Loucy (cell line): ENCODE measurements at regions not wholly inside any gene's neighbourhood (a gene's known extent, or its start where the extent isn't known, plus 50 kb on each side); places are given as distances from the start of the nearest gene placed in this dataset.

Source experiments
- H2AFZ ChIP-seq: fragments of 200-600 bp; sonication (generic); 2 replicates; pipeline ENCODE4 v1.6.0; 2016; ENCODE audit warnings: antibody characterized with exemption, mild to moderate bottlenecking, low read length, moderate library complexity
- H3F3A ChIP-seq: fragments of 200-600 bp; 2 replicates; pipeline ENCODE4 v1.6.0; 2016; ENCODE audit warnings: antibody characterized with exemption, low read depth, mild to moderate bottlenecking
- H3K27me3 ChIP-seq: fragments of 200-600 bp; sonication (generic); 2 replicates; pipeline ENCODE4 v1.6.1; 2014; ENCODE audit warnings: low read length, mild to moderate bottlenecking; ENCODE audit not compliant: insufficient read depth, poor library complexity, severe bottlenecking
- H3K36me3 ChIP-seq: fragments of 200-600 bp; sonication (generic); 2 replicates; pipeline ENCODE4 v1.6.1; 2016; ENCODE audit warnings: low read length; ENCODE audit not compliant: insufficient read depth
- H3K4me1 ChIP-seq: fragments of 200-600 bp; sonication (generic); 2 replicates; pipeline ENCODE4 v1.5.1; 2014; ENCODE audit warnings: low read length, mild to moderate bottlenecking; ENCODE audit not compliant: insufficient read depth, poor library complexity, severe bottlenecking
- H3K4me2 ChIP-seq: fragments of 200-600 bp; sonication (generic); 2 replicates; pipeline ENCODE4 v1.6.0; 2014; ENCODE audit warnings: antibody characterized with exemption, low read length, low read depth, mild to moderate bottlenecking; ENCODE audit not compliant: poor library complexity, severe bottlenecking
- H3K4me3 ChIP-seq: fragments of 200-600 bp; sonication (generic); 2 replicates; pipeline ENCODE4 v1.5.1; 2014; ENCODE audit warnings: low read length, mild to moderate bottlenecking, mixed read lengths; ENCODE audit not compliant: poor library complexity, severe bottlenecking
- H3K79me2 ChIP-seq: fragments of 200-600 bp; sonication (generic); 2 replicates; pipeline ENCODE4 v1.6.1; 2014; ENCODE audit warnings: low read length; ENCODE audit not compliant: insufficient read depth
- H3K9ac ChIP-seq: fragments of 200-600 bp; sonication (generic); 2 replicates; pipeline ENCODE4 v1.6.0; 2014; ENCODE audit warnings: mild to moderate bottlenecking, low read depth, low read length, moderate library complexity; ENCODE audit not compliant: poor library complexity, severe bottlenecking
- H3K9me2 ChIP-seq: fragments of 200-600 bp; sonication (generic); replicated peaks from 2 replicates; pipeline ENCODE4 v1.6.1; 2016; ENCODE audit warnings: low read depth, low read length, mixed read lengths
- H3K9me3 ChIP-seq: fragments of 200-600 bp; sonication (generic); 2 replicates; pipeline ENCODE4 v1.6.1; 2014; ENCODE audit warnings: mild to moderate bottlenecking, antibody characterized with exemption, low read length, low read depth; ENCODE audit not compliant: insufficient read depth
- H4K20me1 ChIP-seq: fragments of 200-600 bp; sonication (generic); 2 replicates; pipeline ENCODE4 v1.6.0; 2014; ENCODE audit warnings: antibody characterized with exemption, low read length, mild to moderate bottlenecking; ENCODE audit not compliant: insufficient read depth, poor library complexity, severe bottlenecking
- CTCF ChIP-seq: fragments of 200-600 bp; sonication (generic); conservative IDR thresholded peaks from 2 replicates; pipeline ENCODE4 v1.5.1; 2014; ENCODE audit warnings: mild to moderate bottlenecking, antibody characterized with exemption, low read length
- EZH2phosphoT487 ChIP-seq: fragments of 200-600 bp; IDR thresholded peaks from 2 replicates; pipeline ENCODE4 v1.6.1; 2018; ENCODE audit warnings: antibody characterized with exemption, mild to moderate bottlenecking, moderate library complexity, borderline replicate concordance

DNA sequence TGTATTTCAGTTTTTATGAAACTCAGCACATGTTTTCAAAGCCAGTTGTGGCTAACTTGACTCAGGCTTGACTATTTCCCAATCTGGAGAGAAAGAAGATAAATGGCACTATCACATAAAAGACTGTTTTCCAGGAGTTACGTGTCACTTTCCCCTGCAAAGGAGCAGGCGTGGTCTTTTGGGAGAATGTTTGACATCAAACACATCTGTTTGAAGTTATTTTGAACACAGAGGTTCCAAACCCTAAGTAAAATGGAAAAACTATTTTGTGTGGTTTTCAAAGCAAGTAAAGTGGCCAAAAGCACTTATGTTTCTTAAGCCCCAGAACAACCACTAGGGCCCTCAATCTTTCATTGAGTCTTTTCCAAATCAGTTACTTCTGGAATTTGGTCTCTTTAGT is 89.7 kb downstream of the FOXF2 start:
- Histone ChIP-seq H3K4me2 (no peak overlapping the region), H3K27me3 (no peaks in the 10 kb centered on the region), H3K9me3 (no peaks in the 10 kb centered on the region), H3K9ac (no peak overlapping the region), H3K79me2 (no peaks in the 10 kb centered on the region), H3K4me3 (no peak overlapping the region), H3K36me3 (no peaks in the 10 kb centered on the region), H2AFZ (no peak overlapping the region), H3K9me2 (no peaks in the 10 kb centered on the region), H3F3A (no peaks in the 10 kb centered on the region), H4K20me1 (no peaks in the 10 kb centered on the region), H3K4me1 (no peaks in the 10 kb centered on the region)
- 0 out of 2 replicates have a peak, but pooled peaks have one; percentile 11 for TF ChIP-seq CTCF
- TF ChIP-seq EZH2phosphoT487 = no peak

GRCh38 chr6:1479601-1480221 is 90.3 kb downstream of the FOXF2 start:
- H3K4me1 ChIP-seq = no peaks in the 10 kb centered on the region
- H3K9ac ChIP-seq = no peak overlapping the region
- H3K79me2 ChIP-seq = no peaks in the 10 kb centered on the region
- no peaks in the 10 kb centered on the region for H3F3A ChIP-seq
- no peak overlapping the region for H3K4me3 ChIP-seq
- no peaks in the 10 kb centered on the region for H3K9me2 ChIP-seq
- H4K20me1 ChIP-seq = no peaks in the 10 kb centered on the region
- no peaks in the 10 kb centered on the region for H3K27me3 ChIP-seq
- no peaks in the 10 kb centered on the region for H3K36me3 ChIP-seq
- H3K4me2 ChIP-seq = no peak overlapping the region
- no peak overlapping the region for H2AFZ ChIP-seq
- H3K9me3 ChIP-seq = no peaks in the 10 kb centered on the region
- TF ChIP-seq CTCF (no peak), EZH2phosphoT487 (no peak)

DNA sequence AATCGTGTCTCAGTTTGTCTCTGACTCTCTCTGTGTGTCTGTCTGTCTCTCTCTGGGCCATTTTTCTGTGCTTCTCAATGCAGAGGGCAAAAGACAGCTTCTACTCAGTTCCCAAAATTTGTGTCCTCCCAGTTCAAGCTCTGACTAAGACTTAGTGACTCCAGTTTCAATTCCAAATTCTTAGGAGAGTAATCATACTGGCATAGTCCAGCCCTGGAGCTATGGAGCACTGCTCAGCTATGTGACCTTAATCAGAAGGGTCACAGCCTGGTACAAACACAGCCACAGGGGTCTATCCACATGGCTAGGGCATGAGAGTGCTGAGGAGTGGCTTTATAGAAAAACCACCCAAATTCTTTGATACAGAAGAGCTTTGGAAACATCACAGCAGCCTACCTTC is 91.9 kb downstream of the FOXF2 start:
- H3F3A ChIP-seq = no peaks in the 10 kb centered on the region
- TF ChIP-seq EZH2phosphoT487 (no peak), CTCF (no peak)
- no peaks in the 10 kb centered on the region for H3K9me3 ChIP-seq
- no peaks in the 10 kb centered on the region for H3K27me3 ChIP-seq
- no peak overlapping the region for H3K4me2 ChIP-seq
- no peak overlapping the region for H2AFZ ChIP-seq
- H3K36me3 ChIP-seq = no peaks in the 10 kb centered on the region
- no peaks in the 10 kb centered on the region for H4K20me1 ChIP-seq
- no peak overlapping the region for H3K4me3 ChIP-seq
- H3K4me1 ChIP-seq = no peaks in the 10 kb centered on the region
- H3K9me2 ChIP-seq = no peaks in the 10 kb centered on the region
- no peak overlapping the region for H3K9ac ChIP-seq
- H3K79me2 ChIP-seq = no peaks in the 10 kb centered on the region
